ENCODE measurements at regions not wholly inside any gene's neighbourhood (a gene's known extent, or its start where the extent isn't known, plus 50 kb on each side); places are given as distances from the start of the nearest gene placed in this dataset.

GRCh38 chr4:121449416-121449815, 68.6 kb upstream of the QRFPR start:
- WGBS: 92% methylated on average over 1 of the region's 1 CpG

GRCh38 chr4:121448231-121448630, 67.4 kb upstream of the QRFPR start:
- DNase-seq (ENCODE audit: low spot score): no peak
- intact Hi-C loops (cut with DNase I): no loop called here
- no peak overlapping the region for H3K4me3 ChIP-seq
- H3K27ac ChIP-seq: no peak overlapping the region
- no peaks in the 10 kb centered on the region for H3K9me3 ChIP-seq
- H3K27me3 ChIP-seq (replicated peaks; ENCODE audit: insufficient read depth): no peaks in the 10 kb centered on the region
- TF ChIP-seq POLR2A (IDR thresholded peaks at IDR 0.05) (no peak), POLR2AphosphoS5 (IDR thresholded peaks at IDR 0.05) (no peak), CTCF (IDR thresholded peaks at IDR 0.05) (no peak)
- WGBS: 93% methylated on average over 2 of the region's 2 CpGs
- H3K4me1 ChIP-seq (replicated peaks): no peaks in the 10 kb centered on the region
- no peaks in the 10 kb centered on the region for H3K36me3 ChIP-seq

More at GRCh38 chr4:121449416-121449815, 68.6 kb upstream of the QRFPR start:
- no peak for DNase-seq (ENCODE audit: low spot score)
- Histone ChIP-seq H3K27me3 (replicated peaks; ENCODE audit: insufficient read depth) (no peaks in the 10 kb centered on the region), H3K9me3 (no peaks in the 10 kb centered on the region), H3K4me3 (no peak overlapping the region), H3K27ac (no peak overlapping the region), H3K4me1 (replicated peaks) (no peaks in the 10 kb centered on the region), H3K36me3 (no peaks in the 10 kb centered on the region)
- intact Hi-C loops (cut with DNase I): no loop called here
- no peak for TF ChIP-seq POLR2AphosphoS5 (IDR thresholded peaks at IDR 0.05)
- TF ChIP-seq POLR2A (IDR thresholded peaks at IDR 0.05): no peak
- TF ChIP-seq CTCF (IDR thresholded peaks at IDR 0.05): no peak

- H3K36me3 ChIP-seq: no peaks in the 10 kb centered on the region
- WGBS: 100% methylated on average over 1 of the region's 1 CpG
- no peaks in the 10 kb centered on the region for H3K27me3 ChIP-seq (replicated peaks; ENCODE audit: insufficient read depth)
- no peak overlapping the region for H3K4me3 ChIP-seq
- H3K9me3 ChIP-seq: no peaks in the 10 kb centered on the region
- TF ChIP-seq POLR2A (IDR thresholded peaks at IDR 0.05) (no peak), POLR2AphosphoS5 (IDR thresholded peaks at IDR 0.05) (no peak), CTCF (IDR thresholded peaks at IDR 0.05) (no peak)
- intact Hi-C loops (cut with DNase I): no loop called here
- no peak overlapping the region for H3K27ac ChIP-seq
- DNase-seq (ENCODE audit: low spot score): no peak
- H3K4me1 ChIP-seq (replicated peaks): no peaks in the 10 kb centered on the region
Measured at GRCh38 chr4:121439669-121440068, 58.9 kb upstream of the QRFPR start.

Measured in prostate gland (tissue), 2 donors.